ENCODE measurements at regions not wholly inside any gene's neighbourhood (a gene's known extent, or its start where the extent isn't known, plus 50 kb on each side); places are given as distances from the start of the nearest gene placed in this dataset.

GRCh38 chr5:38720554-38721361, 125.1 kb upstream of the OSMR start:
- Histone ChIP-seq H3K4me1 (ENCODE audit: control insufficient read depth in 2 of 2, insufficient read depth in 2 of 2, low read length in 1 of 2) (no peaks in the 10 kb centered on the region), H3K27ac (ENCODE audit: low read depth in 2 of 2, low read length in 1 of 2) (no peak overlapping the region), H3K9me3 (ENCODE audit: control insufficient read depth in 2 of 2, insufficient read depth in 1 of 2, low read depth in 1 of 2, low read length in 1 of 2) (no peaks in the 10 kb centered on the region), H3K4me3 (ENCODE audit: low read depth in 1 of 2, low read length in 2 of 2) (no peak overlapping the region), H3K27me3 (ENCODE audit: control insufficient read depth in 1 of 2, insufficient read depth in 2 of 2, low read length in 2 of 2) (no peaks in the 10 kb centered on the region), H3K36me3 (ENCODE audit: control insufficient read depth in 2 of 2, insufficient read depth in 2 of 2, low read length in 1 of 2) (no peaks in the 10 kb centered on the region)
- WGBS, 2 donors: 82 to 87% methylated on average over 6 of the region's 6 CpGs

- Histone ChIP-seq H3K27me3 (ENCODE audit: control insufficient read depth in 1 of 2, insufficient read depth in 2 of 2, low read length in 2 of 2) (no peaks in the 10 kb centered on the region), H3K9me3 (ENCODE audit: control insufficient read depth in 2 of 2, insufficient read depth in 1 of 2, low read depth in 1 of 2, low read length in 1 of 2) (no peaks in the 10 kb centered on the region), H3K36me3 (ENCODE audit: control insufficient read depth in 2 of 2, insufficient read depth in 2 of 2, low read length in 1 of 2) (no peaks in the 10 kb centered on the region), H3K4me3 (ENCODE audit: low read depth in 1 of 2, low read length in 2 of 2) (no peak overlapping the region), H3K27ac (ENCODE audit: low read depth in 2 of 2, low read length in 1 of 2) (no peak overlapping the region), H3K4me1 (ENCODE audit: control insufficient read depth in 2 of 2, insufficient read depth in 2 of 2, low read length in 1 of 2) (no peaks in the 10 kb centered on the region)
- 73 to 81% methylated on average over 5 of the region's 5 CpGs for WGBS, 2 donors
These were observed 122.9 kb upstream of the OSMR start for GRCh38 chr5:38722918-38723317.

GRCh38 chr5:38723426-38723825, 122.4 kb upstream of the OSMR start:
- Histone ChIP-seq H3K9me3 (ENCODE audit: control insufficient read depth in 2 of 2, insufficient read depth in 1 of 2, low read depth in 1 of 2, low read length in 1 of 2) (no peaks in the 10 kb centered on the region), H3K36me3 (ENCODE audit: control insufficient read depth in 2 of 2, insufficient read depth in 2 of 2, low read length in 1 of 2) (no peaks in the 10 kb centered on the region), H3K4me1 (ENCODE audit: control insufficient read depth in 2 of 2, insufficient read depth in 2 of 2, low read length in 1 of 2) (no peaks in the 10 kb centered on the region), H3K4me3 (ENCODE audit: low read depth in 1 of 2, low read length in 2 of 2) (no peak overlapping the region), H3K27me3 (ENCODE audit: control insufficient read depth in 1 of 2, insufficient read depth in 2 of 2, low read length in 2 of 2) (no peaks in the 10 kb centered on the region), H3K27ac (ENCODE audit: low read depth in 2 of 2, low read length in 1 of 2) (no peak overlapping the region)
- WGBS, 2 donors: 87 to 94% methylated on average over 4 of the region's 4 CpGs

- 79 to 85% methylated on average over 2 of the region's 2 CpGs for WGBS, 2 donors
- no peaks in the 10 kb centered on the region for H3K4me1 ChIP-seq (ENCODE audit: control insufficient read depth in 2 of 2, insufficient read depth in 2 of 2, low read length in 1 of 2)
- no peaks in the 10 kb centered on the region for H3K27me3 ChIP-seq (ENCODE audit: control insufficient read depth in 1 of 2, insufficient read depth in 2 of 2, low read length in 2 of 2)
- no peaks in the 10 kb centered on the region for H3K9me3 ChIP-seq (ENCODE audit: control insufficient read depth in 2 of 2, insufficient read depth in 1 of 2, low read depth in 1 of 2, low read length in 1 of 2)
- H3K36me3 ChIP-seq (ENCODE audit: control insufficient read depth in 2 of 2, insufficient read depth in 2 of 2, low read length in 1 of 2): no peaks in the 10 kb centered on the region
- H3K27ac ChIP-seq (ENCODE audit: low read depth in 2 of 2, low read length in 1 of 2): no peak overlapping the region
- H3K4me3 ChIP-seq (ENCODE audit: low read depth in 1 of 2, low read length in 2 of 2): no peak overlapping the region
These were observed 121.3 kb upstream of the OSMR start for GRCh38 chr5:38724301-38725030.

- H3K9me3 ChIP-seq (ENCODE audit: control insufficient read depth in 2 of 2, insufficient read depth in 1 of 2, low read depth in 1 of 2, low read length in 1 of 2): no peaks in the 10 kb centered on the region
- no peak overlapping the region for H3K27ac ChIP-seq (ENCODE audit: low read depth in 2 of 2, low read length in 1 of 2)
- H3K36me3 ChIP-seq (ENCODE audit: control insufficient read depth in 2 of 2, insufficient read depth in 2 of 2, low read length in 1 of 2): no peaks in the 10 kb centered on the region
- 78 to 81% methylated on average over 10 of the region's 10 CpGs for WGBS, 2 donors
- no peaks in the 10 kb centered on the region for H3K4me1 ChIP-seq (ENCODE audit: control insufficient read depth in 2 of 2, insufficient read depth in 2 of 2, low read length in 1 of 2)
- no peak overlapping the region for H3K4me3 ChIP-seq (ENCODE audit: low read depth in 1 of 2, low read length in 2 of 2)
- no peaks in the 10 kb centered on the region for H3K27me3 ChIP-seq (ENCODE audit: control insufficient read depth in 1 of 2, insufficient read depth in 2 of 2, low read length in 2 of 2)
These were observed 120.4 kb upstream of the OSMR start for GRCh38 chr5:38725371-38725865.

GRCh38 chr5:38726279-38726678, 119.5 kb upstream of the OSMR start:
- 85 to 95% methylated on average over 3 of the region's 3 CpGs for WGBS, 2 donors
- Histone ChIP-seq H3K9me3 (ENCODE audit: control insufficient read depth in 2 of 2, insufficient read depth in 1 of 2, low read depth in 1 of 2, low read length in 1 of 2) (no peaks in the 10 kb centered on the region), H3K4me3 (ENCODE audit: low read depth in 1 of 2, low read length in 2 of 2) (no peak overlapping the region), H3K27ac (ENCODE audit: low read depth in 2 of 2, low read length in 1 of 2) (no peak overlapping the region), H3K4me1 (ENCODE audit: control insufficient read depth in 2 of 2, insufficient read depth in 2 of 2, low read length in 1 of 2) (no peaks in the 10 kb centered on the region), H3K27me3 (ENCODE audit: control insufficient read depth in 1 of 2, insufficient read depth in 2 of 2, low read length in 2 of 2) (no peaks in the 10 kb centered on the region), H3K36me3 (ENCODE audit: control insufficient read depth in 2 of 2, insufficient read depth in 2 of 2, low read length in 1 of 2) (no peaks in the 10 kb centered on the region)

- Histone ChIP-seq H3K27ac (ENCODE audit: low read depth in 2 of 2, low read length in 1 of 2) (no peak overlapping the region), H3K4me3 (ENCODE audit: low read depth in 1 of 2, low read length in 2 of 2) (no peak overlapping the region), H3K4me1 (ENCODE audit: control insufficient read depth in 2 of 2, insufficient read depth in 2 of 2, low read length in 1 of 2) (no peaks in the 10 kb centered on the region), H3K9me3 (ENCODE audit: control insufficient read depth in 2 of 2, insufficient read depth in 1 of 2, low read depth in 1 of 2, low read length in 1 of 2) (no peaks in the 10 kb centered on the region), H3K27me3 (ENCODE audit: control insufficient read depth in 1 of 2, insufficient read depth in 2 of 2, low read length in 2 of 2) (no peaks in the 10 kb centered on the region), H3K36me3 (ENCODE audit: control insufficient read depth in 2 of 2, insufficient read depth in 2 of 2, low read length in 1 of 2) (no peaks in the 10 kb centered on the region)
- 67 to 84% methylated on average over 3 of the region's 3 CpGs for WGBS, 2 donors
These were observed 117.8 kb upstream of the OSMR start for GRCh38 chr5:38728029-38728428.

- Histone ChIP-seq H3K27me3 (ENCODE audit: control insufficient read depth in 1 of 2, insufficient read depth in 2 of 2, low read length in 2 of 2) (no peaks in the 10 kb centered on the region), H3K27ac (ENCODE audit: low read depth in 2 of 2, low read length in 1 of 2) (no peak overlapping the region), H3K4me3 (ENCODE audit: low read depth in 1 of 2, low read length in 2 of 2) (no peak overlapping the region), H3K36me3 (ENCODE audit: control insufficient read depth in 2 of 2, insufficient read depth in 2 of 2, low read length in 1 of 2) (no peaks in the 10 kb centered on the region), H3K4me1 (ENCODE audit: control insufficient read depth in 2 of 2, insufficient read depth in 2 of 2, low read length in 1 of 2) (no peaks in the 10 kb centered on the region), H3K9me3 (ENCODE audit: control insufficient read depth in 2 of 2, insufficient read depth in 1 of 2, low read depth in 1 of 2, low read length in 1 of 2) (no peaks in the 10 kb centered on the region)
- 67 to 94% methylated on average over 4 of the region's 4 CpGs for WGBS, 2 donors
These were observed 114.4 kb upstream of the OSMR start for GRCh38 chr5:38731461-38731860.

- WGBS, 2 donors: 63 to 67% methylated on average over 4 of the region's 4 CpGs
- Histone ChIP-seq H3K27ac (ENCODE audit: low read depth in 2 of 2, low read length in 1 of 2) (no peak overlapping the region), H3K36me3 (ENCODE audit: control insufficient read depth in 2 of 2, insufficient read depth in 2 of 2, low read length in 1 of 2) (no peaks in the 10 kb centered on the region)
These were observed 111.5 kb upstream of the OSMR start for GRCh38 chr5:38734353-38734752.

More at GRCh38 chr5:38734353-38734752, 111.5 kb upstream of the OSMR start:
- H3K9me3 ChIP-seq (ENCODE audit: control insufficient read depth in 2 of 2, insufficient read depth in 1 of 2, low read depth in 1 of 2, low read length in 1 of 2): no peaks in the 10 kb centered on the region
- H3K27me3 ChIP-seq (ENCODE audit: control insufficient read depth in 1 of 2, insufficient read depth in 2 of 2, low read length in 2 of 2): no peaks in the 10 kb centered on the region
- no peaks in the 10 kb centered on the region for H3K4me1 ChIP-seq (ENCODE audit: control insufficient read depth in 2 of 2, insufficient read depth in 2 of 2, low read length in 1 of 2)
- H3K4me3 ChIP-seq (ENCODE audit: low read depth in 1 of 2, low read length in 2 of 2): no peak overlapping the region

Data from esophagus (tissue), 2 donors.